Upper lobe of right lung (tissue), 1 donor: ENCODE measurements at regions not wholly inside any gene's neighbourhood (a gene's known extent, or its start where the extent isn't known, plus 50 kb on each side); places are given as distances from the start of the nearest gene placed in this dataset.
"Not testable (repeated sequence)": the region's sequence is repeated elsewhere in the genome, so short reads cannot be mapped to it uniquely, and the experiment has no call there.

Experiments used
- ATAC-seq: fragments of 200-7000 bp; cut with Tn5 transposase; one replicate; pipeline ENCODE4 v1.9.1; 2020; ENCODE audit warnings: mild to moderate bottlenecking, moderate library complexity
- DNase-seq: peaks from one replicate; pipeline ENCODE4 v3.0.0-alpha.2; 2020
- H3K27ac ChIP-seq: fragments of 200-600 bp; one replicate; pipeline ENCODE4 v1.8.0; 2022
- H3K27me3 ChIP-seq: fragments of 200-600 bp; one replicate; pipeline ENCODE4 v1.8.0; 2022; ENCODE audit warnings: mild to moderate bottlenecking
- H3K36me3 ChIP-seq: fragments of 200-600 bp; one replicate; pipeline ENCODE4 v1.8.0; 2022
- H3K4me1 ChIP-seq: fragments of 200-600 bp; one replicate; pipeline ENCODE4 v1.8.0; 2022
- H3K4me3 ChIP-seq: fragments of 200-600 bp; one replicate; pipeline ENCODE4 v1.8.0; 2022; ENCODE audit warnings: mild to moderate bottlenecking
- H3K9me3 ChIP-seq: fragments of 200-600 bp; one replicate; pipeline ENCODE4 v1.8.0; 2022
- CTCF ChIP-seq: fragments of 200-600 bp; IDR thresholded peaks from one replicate; pipeline ENCODE4 v1.8.0; 2022; ENCODE audit warnings: antibody characterized with exemption
- intact Hi-C: fragments of 100-400 bp; cut with DNase I; formaldehyde crosslinking; loops from one replicate; pipeline ENCODE4 v1.11.0; 2022
- donor health status: DM: no; HTN: yes; CAD: no; lungs with severe emphysema.

GRCh38 chr9:82776508-82776907 lies 286.4 kb downstream of the RASEF start:
- intact Hi-C loops, result no loop called here
- no peak overlapping the region for H3K27ac ChIP-seq
- ATAC-seq, result no peak

GRCh38 chr9:82777366-82777765 lies 285.6 kb downstream of the RASEF start:
- H3K4me1 ChIP-seq, result no peaks in the 10 kb centered on the region
- no peaks in the 10 kb centered on the region for H3K9me3 ChIP-seq
- DNase-seq, result no peak
- H3K27ac ChIP-seq, result no peak overlapping the region
- H3K4me3 ChIP-seq, result no peak overlapping the region
- H3K27me3 ChIP-seq, result no peaks in the 10 kb centered on the region
- intact Hi-C loops, result no loop called here
- no peak for ATAC-seq
- TF ChIP-seq CTCF, result no peak
- no peaks in the 10 kb centered on the region for H3K36me3 ChIP-seq

More at GRCh38 chr9:82776508-82776907, 286.4 kb downstream of the RASEF start:
- Histone ChIP-seq H3K36me3 (no peaks in the 10 kb centered on the region), H3K4me3 (no peak overlapping the region), H3K9me3 (no peaks in the 10 kb centered on the region), H3K27me3 (no peaks in the 10 kb centered on the region), H3K4me1 (no peaks in the 10 kb centered on the region)
- no peak for TF ChIP-seq CTCF
- no peak for DNase-seq

- ATAC-seq, H3K27me3 ChIP-seq, H3K27ac ChIP-seq, intact Hi-C loops, H3K4me3 ChIP-seq, DNase-seq, H3K4me1 ChIP-seq, H3K36me3 ChIP-seq, H3K9me3 ChIP-seq: not testable (repeated sequence)
These were observed 284.0 kb downstream of the RASEF start for GRCh38 chr9:82778923-82779322.

- H3K9me3 ChIP-seq, result no peaks in the 10 kb centered on the region
- intact Hi-C loops, result no loop called here
- no peak for TF ChIP-seq CTCF
- ATAC-seq (no peak), DNase-seq (no peak)
- H3K27me3 ChIP-seq, result no peaks in the 10 kb centered on the region
- H3K4me3 ChIP-seq, result no peak overlapping the region
- H3K4me1 ChIP-seq, result no peaks in the 10 kb centered on the region
- no peaks in the 10 kb centered on the region for H3K36me3 ChIP-seq
- H3K27ac ChIP-seq, result no peak overlapping the region
These were observed 282.9 kb downstream of the RASEF start for GRCh38 chr9:82780017-82780416.

- no peaks in the 10 kb centered on the region for H3K4me1 ChIP-seq
- H3K36me3 ChIP-seq, result no peaks in the 10 kb centered on the region
- no peaks in the 10 kb centered on the region for H3K9me3 ChIP-seq
- intact Hi-C loops, result no loop called here
- H3K27ac ChIP-seq, result no peak overlapping the region
- ATAC-seq, result no peak
- TF ChIP-seq CTCF, result no peak
- H3K4me3 ChIP-seq, result no peak overlapping the region
- DNase-seq, result no peak
- H3K27me3 ChIP-seq, result no peaks in the 10 kb centered on the region
These were observed 281.0 kb downstream of the RASEF start for GRCh38 chr9:82781921-82782392.

- H3K27ac ChIP-seq, result no peak overlapping the region
- intact Hi-C loops, result no loop called here
- H3K4me1 ChIP-seq, result no peaks in the 10 kb centered on the region
- H3K9me3 ChIP-seq, result no peaks in the 10 kb centered on the region
- H3K4me3 ChIP-seq, result no peak overlapping the region
- no peak for TF ChIP-seq CTCF
- no peak for DNase-seq
- no peaks in the 10 kb centered on the region for H3K27me3 ChIP-seq
- ATAC-seq, result no peak
- H3K36me3 ChIP-seq, result no peaks in the 10 kb centered on the region
These were observed 279.9 kb downstream of the RASEF start for GRCh38 chr9:82783045-82783444.
